GM19467 (cell line): ENCODE measurements at regions not wholly inside any gene's neighbourhood (a gene's known extent, or its start where the extent isn't known, plus 50 kb on each side); places are given as distances from the start of the nearest gene placed in this dataset.
"Not testable (repeated sequence)": the region's sequence is repeated elsewhere in the genome, so short reads cannot be mapped to it uniquely, and the experiment has no call there.

Experiments
- ATAC-seq: cut with Tn5 transposase; IDR thresholded peaks from one replicate; pipeline ENCODE4 v1.9.1; 2021; ENCODE audit warnings: mild to moderate bottlenecking, moderate library complexity; ENCODE audit not compliant: unreplicated experiment

GRCh38 chr16:79845734-79846135 lies 245.2 kb upstream of the MAF start:
- ATAC-seq, result no peak

- ATAC-seq, result no peak
These were observed 244.6 kb upstream of the MAF start for GRCh38 chr16:79845033-79845733.

GRCh38 chr16:79844603-79845002 lies 244.1 kb upstream of the MAF start:
- no peak for ATAC-seq

- no peak for ATAC-seq
These were observed 243.1 kb upstream of the MAF start for GRCh38 chr16:79843631-79844043.

GRCh38 chr16:79843145-79843544 lies 242.6 kb upstream of the MAF start:
- ATAC-seq, result no peak

GRCh38 chr16:79842197-79842596 lies 241.7 kb upstream of the MAF start:
- no peak for ATAC-seq

GRCh38 chr16:79839466-79840341 lies 239.2 kb upstream of the MAF start:
- no peak for ATAC-seq

- no peak for ATAC-seq
These were observed 238.1 kb upstream of the MAF start for GRCh38 chr16:79838496-79839259.

- no peak for ATAC-seq
These were observed 235.6 kb upstream of the MAF start for GRCh38 chr16:79836144-79836543.

- no peak for ATAC-seq
These were observed 234.7 kb upstream of the MAF start for GRCh38 chr16:79835194-79835593.

GRCh38 chr16:79834720-79835119 lies 234.2 kb upstream of the MAF start:
- no peak for ATAC-seq

GRCh38 chr16:79834003-79834402 lies 233.5 kb upstream of the MAF start:
- not testable (repeated sequence) for ATAC-seq

- no peak for ATAC-seq
These were observed 233.0 kb upstream of the MAF start for GRCh38 chr16:79833559-79833958.

GRCh38 chr16:79826732-79827475 lies 226.4 kb upstream of the MAF start:
- no peak for ATAC-seq

- ATAC-seq, result no peak
These were observed 224.5 kb upstream of the MAF start for GRCh38 chr16:79825002-79825401.

GRCh38 chr16:79823639-79824038 lies 223.1 kb upstream of the MAF start:
- ATAC-seq, result no peak

GRCh38 chr16:79821911-79822310 lies 221.4 kb upstream of the MAF start:
- ATAC-seq, result no peak

GRCh38 chr16:79816081-79816497 lies 215.6 kb upstream of the MAF start:
- no peak for ATAC-seq

GRCh38 chr16:79815049-79815448 lies 214.5 kb upstream of the MAF start:
- no peak for ATAC-seq

- no peak for ATAC-seq
These were observed 213.6 kb upstream of the MAF start for GRCh38 chr16:79814124-79814523.

- no peak for ATAC-seq
These were observed 211.0 kb upstream of the MAF start for GRCh38 chr16:79811541-79811940.
